HG02759 (cell line): ENCODE measurements at regions not wholly inside any gene's neighbourhood (a gene's known extent, or its start where the extent isn't known, plus 50 kb on each side); places are given as distances from the start of the nearest gene placed in this dataset.

Experiments used
- ATAC-seq: cut with Tn5 transposase; IDR thresholded peaks from one replicate; pipeline ENCODE4 v1.9.1; 2021; ENCODE audit warnings: mild to moderate bottlenecking, moderate library complexity; ENCODE audit not compliant: unreplicated experiment

GRCh38 chr4:135605076-135605475, 1403.5 kb upstream of the PABPC4L start:
- no peak for ATAC-seq

- no peak for ATAC-seq
Observed at GRCh38 chr4:135604531-135604930, 1402.9 kb upstream of the PABPC4L start.

GRCh38 chr4:135601351-135601750, 1399.8 kb upstream of the PABPC4L start:
- ATAC-seq: no peak

- no peak for ATAC-seq
Observed at GRCh38 chr4:135598151-135598550, 1396.6 kb upstream of the PABPC4L start.

- ATAC-seq: no peak
Observed at GRCh38 chr4:135594521-135594920, 1392.9 kb upstream of the PABPC4L start.

- ATAC-seq: no peak
Observed at GRCh38 chr4:135575041-135575440, 1373.5 kb upstream of the PABPC4L start.

- ATAC-seq: no peak
Observed at GRCh38 chr4:135573251-135573650, 1371.7 kb upstream of the PABPC4L start.

GRCh38 chr4:135564090-135564489, 1362.5 kb upstream of the PABPC4L start:
- no peak for ATAC-seq

GRCh38 chr4:135553213-135553612, 1351.6 kb upstream of the PABPC4L start:
- ATAC-seq: no peak

- ATAC-seq: no peak
Observed at GRCh38 chr4:135552131-135552530, 1350.5 kb upstream of the PABPC4L start.

- ATAC-seq: no peak
Observed at GRCh38 chr4:135548711-135549110, 1347.1 kb upstream of the PABPC4L start.

GRCh38 chr4:135545616-135546317, 1344.2 kb upstream of the PABPC4L start:
- no peak for ATAC-seq

- no peak for ATAC-seq
Observed at GRCh38 chr4:135538698-135539097, 1337.1 kb upstream of the PABPC4L start.

GRCh38 chr4:135533053-135533452, 1331.5 kb upstream of the PABPC4L start:
- ATAC-seq: no peak

- no peak for ATAC-seq
Observed at GRCh38 chr4:135532132-135532531, 1330.5 kb upstream of the PABPC4L start.

GRCh38 chr4:135515295-135515694, 1313.7 kb upstream of the PABPC4L start:
- ATAC-seq: no peak

- ATAC-seq: no peak
Observed at GRCh38 chr4:135510582-135510981, 1309.0 kb upstream of the PABPC4L start.

- no peak for ATAC-seq
Observed at GRCh38 chr4:135508006-135508714, 1306.6 kb upstream of the PABPC4L start.

- ATAC-seq: no peak
Observed at GRCh38 chr4:135497563-135498152, 1296.1 kb upstream of the PABPC4L start.

- no peak for ATAC-seq
Observed at GRCh38 chr4:135492439-135492838, 1290.8 kb upstream of the PABPC4L start.

- ATAC-seq: no peak
Observed at GRCh38 chr4:135485371-135485770, 1283.8 kb upstream of the PABPC4L start.

GRCh38 chr4:135476272-135476671, 1274.7 kb upstream of the PABPC4L start:
- ATAC-seq: no peak
